ENCODE measurements at regions not wholly inside any gene's neighbourhood (a gene's known extent, or its start where the extent isn't known, plus 50 kb on each side); places are given as distances from the start of the nearest gene placed in this dataset.

- H3K27me3 ChIP-seq (ENCODE audit: insufficient read depth, low read length), result no peaks in the 10 kb centered on the region
- no peak overlapping the region for H3K27ac ChIP-seq (ENCODE audit: low read depth, low read length)
- no peaks in the 10 kb centered on the region for H3K4me1 Mint-ChIP-seq (ENCODE audit: low read depth, unreplicated experiment)
- TF ChIP-seq, protein P1, sequence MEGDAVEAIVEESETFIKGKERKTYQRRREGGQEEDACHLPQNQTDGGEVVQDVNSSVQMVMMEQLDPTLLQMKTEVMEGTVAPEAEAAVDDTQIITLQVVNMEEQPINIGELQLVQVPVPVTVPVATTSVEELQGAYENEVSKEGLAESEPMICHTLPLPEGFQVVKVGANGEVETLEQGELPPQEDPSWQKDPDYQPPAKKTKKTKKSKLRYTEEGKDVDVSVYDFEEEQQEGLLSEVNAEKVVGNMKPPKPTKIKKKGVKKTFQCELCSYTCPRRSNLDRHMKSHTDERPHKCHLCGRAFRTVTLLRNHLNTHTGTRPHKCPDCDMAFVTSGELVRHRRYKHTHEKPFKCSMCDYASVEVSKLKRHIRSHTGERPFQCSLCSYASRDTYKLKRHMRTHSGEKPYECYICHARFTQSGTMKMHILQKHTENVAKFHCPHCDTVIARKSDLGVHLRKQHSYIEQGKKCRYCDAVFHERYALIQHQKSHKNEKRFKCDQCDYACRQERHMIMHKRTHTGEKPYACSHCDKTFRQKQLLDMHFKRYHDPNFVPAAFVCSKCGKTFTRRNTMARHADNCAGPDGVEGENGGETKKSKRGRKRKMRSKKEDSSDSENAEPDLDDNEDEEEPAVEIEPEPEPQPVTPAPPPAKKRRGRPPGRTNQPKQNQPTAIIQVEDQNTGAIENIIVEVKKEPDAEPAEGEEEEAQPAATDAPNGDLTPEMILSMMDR (IDR thresholded peaks at IDR 0.05; ENCODE audit: insufficient read depth, low read depth, low read length), result no peak
- no peak for TF ChIP-seq EZH2 (IDR thresholded peaks at IDR 0.05; ENCODE audit: insufficient read depth, low read length)
- no peak overlapping the region for H2AFZ ChIP-seq (ENCODE audit: low read depth, low read length)
- no peaks in the 10 kb centered on the region for H3K36me3 Mint-ChIP-seq (ENCODE audit: low read depth, unreplicated experiment)
- no peak overlapping the region for H3K27ac Mint-ChIP-seq (ENCODE audit: unreplicated experiment)
- no peaks in the 10 kb centered on the region for H3K36me3 ChIP-seq (ENCODE audit: insufficient read depth, low read length)
- no peaks in the 10 kb centered on the region for H3K9me3 ChIP-seq (ENCODE audit: insufficient read depth, low read depth, low read length)
- no peak overlapping the region for H3K4me3 ChIP-seq (ENCODE audit: insufficient read depth, low read depth, low read length)
- H3K27me3 Mint-ChIP-seq (ENCODE audit: low read depth, unreplicated experiment), result no peaks in the 10 kb centered on the region
- no peaks in the 10 kb centered on the region for H3K9me3 Mint-ChIP-seq (ENCODE audit: unreplicated experiment)
- no peak overlapping the region for H3K9ac ChIP-seq (ENCODE audit: low read length)
- no peaks in the 10 kb centered on the region for H3K4me1 ChIP-seq (ENCODE audit: insufficient read depth, low read length)
- no peaks in the 10 kb centered on the region for H4K20me1 ChIP-seq (ENCODE audit: insufficient read depth, low read length)
- DNase-seq (ENCODE audit: low read depth), result no peak
- no peak overlapping the region for H3K4me2 ChIP-seq (ENCODE audit: low read length)
- H3K4me3 Mint-ChIP-seq (ENCODE audit: unreplicated experiment), result no peak overlapping the region
- FAIRE-seq, result no peak
- H3K79me2 ChIP-seq (ENCODE audit: insufficient read depth, low read length), result no peaks in the 10 kb centered on the region
Observed at GRCh38 chrX:3960952-3961351, 247.5 kb upstream of the PRKX start.

GRCh38 chrX:3951859-3952258, 238.4 kb upstream of the PRKX start:
- Mint-ChIP-seq H3K4me1 (ENCODE audit: low read depth, unreplicated experiment) (no peaks in the 10 kb centered on the region), H3K27me3 (ENCODE audit: low read depth, unreplicated experiment) (no peaks in the 10 kb centered on the region), H3K9me3 (ENCODE audit: unreplicated experiment) (no peaks in the 10 kb centered on the region), H3K4me3 (ENCODE audit: unreplicated experiment) (no peak overlapping the region), H3K27ac (ENCODE audit: unreplicated experiment) (no peak overlapping the region), H3K36me3 (ENCODE audit: low read depth, unreplicated experiment) (no peaks in the 10 kb centered on the region)
- H4K20me1 ChIP-seq (ENCODE audit: insufficient read depth, low read length), result no peaks in the 10 kb centered on the region
- no peaks in the 10 kb centered on the region for H3K36me3 ChIP-seq (ENCODE audit: insufficient read depth, low read length)
- H3K27ac ChIP-seq (ENCODE audit: low read depth, low read length), result no peak overlapping the region
- H3K4me1 ChIP-seq (ENCODE audit: insufficient read depth, low read length), result no peaks in the 10 kb centered on the region
- no peaks in the 10 kb centered on the region for H3K27me3 ChIP-seq (ENCODE audit: insufficient read depth, low read length)
- H3K79me2 ChIP-seq (ENCODE audit: insufficient read depth, low read length), result no peaks in the 10 kb centered on the region
- FAIRE-seq, result peak; percentile 34
- H2AFZ ChIP-seq (ENCODE audit: low read depth, low read length), result no peak overlapping the region
- no peak overlapping the region for H3K4me3 ChIP-seq (ENCODE audit: insufficient read depth, low read depth, low read length)
- no peak for DNase-seq (ENCODE audit: low read depth)
- H3K9me3 ChIP-seq (ENCODE audit: insufficient read depth, low read depth, low read length), result no peaks in the 10 kb centered on the region
- no peak overlapping the region for H3K9ac ChIP-seq (ENCODE audit: low read length)
- no peak overlapping the region for H3K4me2 ChIP-seq (ENCODE audit: low read length)
- TF ChIP-seq, protein P1 (IDR thresholded peaks at IDR 0.05; ENCODE audit: insufficient read depth, low read depth, low read length), result no peak
- TF ChIP-seq EZH2 (IDR thresholded peaks at IDR 0.05; ENCODE audit: insufficient read depth, low read length), result no peak

DNA sequence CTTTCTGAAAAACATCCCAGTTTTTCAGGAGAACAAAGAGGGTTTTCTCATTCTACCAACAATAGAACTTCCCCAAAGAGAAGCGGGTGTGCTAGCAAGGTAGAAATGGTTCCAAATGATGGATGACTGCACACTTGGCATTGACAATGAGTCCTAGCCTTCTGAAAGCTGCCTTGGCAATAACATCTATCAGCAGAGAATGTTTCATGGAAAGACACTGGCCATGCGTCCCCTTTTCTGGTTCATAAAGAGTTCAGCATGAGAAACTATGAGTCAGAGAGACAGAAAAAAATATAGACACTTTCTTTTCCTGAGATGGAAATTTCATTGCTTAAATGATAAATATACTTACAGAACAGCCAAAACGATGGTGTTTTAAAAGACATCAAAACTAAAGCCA, 236.9 kb upstream of the PRKX start:
- H3K27ac Mint-ChIP-seq (ENCODE audit: unreplicated experiment), result no peak overlapping the region
- Histone ChIP-seq H2AFZ (ENCODE audit: low read depth, low read length) (no peak overlapping the region), H3K27me3 (ENCODE audit: insufficient read depth, low read length) (no peaks in the 10 kb centered on the region), H3K4me2 (ENCODE audit: low read length) (no peak overlapping the region), H3K9me3 (ENCODE audit: insufficient read depth, low read depth, low read length) (no peaks in the 10 kb centered on the region), H3K27ac (ENCODE audit: low read depth, low read length) (no peak overlapping the region), H3K36me3 (ENCODE audit: insufficient read depth, low read length) (no peaks in the 10 kb centered on the region), H3K4me1 (ENCODE audit: insufficient read depth, low read length) (no peaks in the 10 kb centered on the region), H4K20me1 (ENCODE audit: insufficient read depth, low read length) (no peaks in the 10 kb centered on the region), H3K9ac (ENCODE audit: low read length) (no peak overlapping the region), H3K79me2 (ENCODE audit: insufficient read depth, low read length) (no peaks in the 10 kb centered on the region), H3K4me3 (ENCODE audit: insufficient read depth, low read depth, low read length) (no peak overlapping the region)
- DNase-seq (ENCODE audit: low read depth) (peak; percentile 3), FAIRE-seq (peak; percentile 62)
- no peaks in the 10 kb centered on the region for H3K4me1 Mint-ChIP-seq (ENCODE audit: low read depth, unreplicated experiment)
- no peaks in the 10 kb centered on the region for H3K27me3 Mint-ChIP-seq (ENCODE audit: low read depth, unreplicated experiment)
- no peaks in the 10 kb centered on the region for H3K36me3 Mint-ChIP-seq (ENCODE audit: low read depth, unreplicated experiment)
- no peaks in the 10 kb centered on the region for H3K9me3 Mint-ChIP-seq (ENCODE audit: unreplicated experiment)
- TF ChIP-seq, protein P1 (IDR thresholded peaks at IDR 0.05; ENCODE audit: insufficient read depth, low read depth, low read length), result no peak
- TF ChIP-seq EZH2 (IDR thresholded peaks at IDR 0.05; ENCODE audit: insufficient read depth, low read length), result no peak
- H3K4me3 Mint-ChIP-seq (ENCODE audit: unreplicated experiment), result no peak overlapping the region

Data from astrocyte (in vitro differentiated cells and primary cell).